ENCODE measurements at regions not wholly inside any gene's neighbourhood (a gene's known extent, or its start where the extent isn't known, plus 50 kb on each side); places are given as distances from the start of the nearest gene placed in this dataset.

GRCh38 chr4:164695650-164696049, 58.3 kb upstream of the SMIM31 start:
- no peak for TF ChIP-seq CTCF (IDR thresholded peaks at IDR 0.05)
- no peak for TF ChIP-seq POLR2A (IDR thresholded peaks at IDR 0.05)
